Heart right ventricle (tissue), 16 donors: ENCODE measurements at regions not wholly inside any gene's neighbourhood (a gene's known extent, or its start where the extent isn't known, plus 50 kb on each side); places are given as distances from the start of the nearest gene placed in this dataset.
A peak's percentile ranks its signal among the peaks of the same experiment; 100 is the strongest.

Experiments used
- ATAC-seq, 8 donors: fragments of 200-7000 bp; cut with Tn5 transposase; one replicate each; pipeline ENCODE4 v1.9.1; 2020; ENCODE audit warnings: mild to moderate bottlenecking in 8 of 8, moderate library complexity in 8 of 8, moderate number of reproducible peaks in 1 of 8
- DNase-seq, 2 donors: peaks; one replicate each; pipeline ENCODE4 v3.0.0-alpha.2; 2020
- H3K27ac ChIP-seq, 10 donors: fragments of 200-600 bp; sonication (generic) in 2 of 10; one replicate each; pipeline versions ENCODE4 v1.5.0 to v1.8.0; 2020 to 2022; ENCODE audit warnings: mild to moderate bottlenecking in 3 of 10
- H3K27me3 ChIP-seq, 7 donors: fragments of 200-600 bp; one replicate each; pipeline ENCODE4 v1.8.0; 2021 to 2022; ENCODE audit warnings: mild to moderate bottlenecking in 2 of 7
- H3K36me3 ChIP-seq, 9 donors: fragments of 200-600 bp; sonication (generic) in 1 of 9; one replicate each; pipeline versions ENCODE4 v1.5.0 to v1.8.0; 2020 to 2022; ENCODE audit warnings: mild to moderate bottlenecking in 2 of 9
- H3K4me1 ChIP-seq, 9 donors: fragments of 200-600 bp; sonication (generic) in 1 of 9; one replicate each; pipeline versions ENCODE4 v1.5.0 to v1.8.0; 2020 to 2022; ENCODE audit warnings: mild to moderate bottlenecking in 4 of 9
- H3K4me3 ChIP-seq, 10 donors: fragments of 200-600 bp; sonication (generic) in 2 of 10; one replicate each; pipeline versions ENCODE4 v1.5.0 to v1.8.0; 2020 to 2022; ENCODE audit warnings: mild to moderate bottlenecking in 7 of 10, moderate library complexity in 2 of 10
- H3K9me3 ChIP-seq, 11 donors: fragments of 200-600 bp in 10 of 11; sonication (generic) in 2 of 11; one replicate each; pipeline versions ENCODE4 v1.5.0 to v1.8.0; 2013 to 2022; ENCODE audit warnings: mild to moderate bottlenecking in 2 of 11, control low read depth in 1 of 11, moderate library complexity in 1 of 11
- CTCF ChIP-seq, 9 donors: fragments of 200-600 bp; sonication (generic) in 2 of 9; IDR thresholded peaks; one replicate each; pipeline versions ENCODE4 v1.5.0 to v1.8.0; 2021 to 2022; ENCODE audit warnings: antibody characterized with exemption in 9 of 9, mild to moderate bottlenecking in 5 of 9, moderate library complexity in 1 of 9
- WGBS, 2 donors: extraction: QIAGEN DNeasy Blood & Tissue Kit; methylation state at CpG; one replicate each; pipeline ENCODE4 v1.1.7; 2013; ENCODE audit warnings: inconsistent platforms in 1 of 2; 5-methylcytosine and 5-hydroxymethylcytosine counted together
- intact Hi-C, 10 donors: fragments of 100-400 bp; cut with DNase I; formaldehyde crosslinking; loops; one replicate each; pipeline versions ENCODE4 v1.11.1 to v1.14.2; 2022
- donor health status: Arrhythmogenic right ventricular cardiomyopathy.
- donor health status: ischemic (EF 13 %, LVEDD 7.1; RV severe dilation, severe dysfunction).
- donor health status: healthy with polysubstance abuse.
- donor health status: DM: no; HTN: yes; CAD: no.
- donor health status: DM: no; HTN: no; CAD: no.
- donor health status: ischemic (EF 25% LVEDD 6.9; RV normal size, moderate dysfunction).
- donor health status: ischemic (EF 25% LVEDD 5.7; RV mildly dilated, moderate dysfunction).
- donor health status: healthy.
- donor health status: DM: yes; HTN: yes; CAD: no.
- donor health status: Ischemic cardiomyopathy.
- donor health status: ischemic (EF 35%, LVEDD 5.7; RV mildly dilated, moderate dysfunction).
- donor health status: nonischemic (EF 11% LVEDD 7.7; RV severe dilation, severe dysfunction).
- donor health status: DM: yes; HTN: yes; CAD: no.
- donor health status: PGD.
- donor health status: ischemic (EF 29% LVEDD 5.4; RV normal size, mild dysfunction).
- donor health status: nonischemic (EF 23%, LVEDD 6.1; RV moderate dilation, normal function).

- ATAC-seq (no peak), DNase-seq (no peak)
- Histone ChIP-seq H3K4me1 (peaks cover 0 to 19% (median 0%) of the 10 kb centered on the region in 9 donors), H3K27ac (no peak overlapping the region), H3K9me3 (peaks cover 0 to 11% (median 2%) of the 10 kb centered on the region in 11 donors), H3K36me3 (no peaks in the 10 kb centered on the region), H3K4me3 (no peak overlapping the region), H3K27me3 (no peaks in the 10 kb centered on the region)
- 83 to 88% methylated on average over 1 of the region's 1 CpG for WGBS, 2 donors
- intact Hi-C loops: no loop called here
- no peak for TF ChIP-seq CTCF (IDR thresholded peaks at IDR 0.05)
Measured at GRCh38 chr15:58297639-58298038, 134.2 kb upstream of the LIPC start.

GRCh38 chr15:58298879-58299850 is 132.6 kb upstream of the LIPC start:
- ATAC-seq (peak in 1 of 8 donors; percentile 72), DNase-seq (no peak)
- Histone ChIP-seq H3K27me3 (no peaks in the 10 kb centered on the region), H3K4me3 (no peak overlapping the region), H3K27ac (no peak overlapping the region), H3K4me1 (peaks cover 0 to 19% (median 0%) of the 10 kb centered on the region in 9 donors), H3K9me3 (peaks cover 0 to 11% (median 0%) of the 10 kb centered on the region in 11 donors), H3K36me3 (no peaks in the 10 kb centered on the region)
- intact Hi-C loops: no loop called here
- no peak for TF ChIP-seq CTCF (IDR thresholded peaks at IDR 0.05)
- 90 to 91% methylated on average over 10 of the region's 10 CpGs for WGBS, 2 donors

DNA sequence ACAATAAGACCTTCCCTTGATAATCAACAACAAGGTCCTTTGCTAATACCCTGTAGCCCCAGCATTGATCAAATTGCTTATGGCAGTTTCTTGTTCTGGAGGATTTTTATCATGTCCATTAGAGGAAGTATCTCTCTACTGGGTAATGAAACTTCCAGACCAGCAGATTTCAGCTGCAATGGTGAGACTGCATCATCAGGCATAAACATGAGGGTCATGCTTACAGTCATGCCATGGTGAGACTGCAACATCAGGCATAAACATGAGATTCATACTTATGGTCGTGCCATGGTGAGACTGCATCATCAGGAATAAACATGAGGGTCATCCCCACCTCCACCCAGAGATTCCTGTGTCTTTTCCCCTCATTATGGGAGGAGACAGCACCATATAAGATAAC is 129.0 kb upstream of the LIPC start:
- no peak for TF ChIP-seq CTCF (IDR thresholded peaks at IDR 0.05)
- Histone ChIP-seq H3K27ac (peak overlapping the region in 1 of 10 donors; percentile 20), H3K27me3 (no peaks in the 10 kb centered on the region), H3K36me3 (no peaks in the 10 kb centered on the region), H3K4me1 (peaks cover 0 to 36% (median 9%) of the 10 kb centered on the region in 9 donors), H3K9me3 (no peaks in the 10 kb centered on the region), H3K4me3 (no peak overlapping the region)
- no peak for DNase-seq
- WGBS, 2 donors: 86 to 93% methylated on average over 1 of the region's 1 CpG
- ATAC-seq: no peak
- intact Hi-C loops: no loop called here

- 94 to 95% methylated on average over 6 of the region's 6 CpGs for WGBS, 2 donors
- TF ChIP-seq CTCF (IDR thresholded peaks at IDR 0.05): no peak
- Histone ChIP-seq H3K36me3 (no peaks in the 10 kb centered on the region), H3K27me3 (no peaks in the 10 kb centered on the region), H3K4me1 (peaks cover 0 to 40% (median 9%) of the 10 kb centered on the region in 9 donors), H3K27ac (no peak overlapping the region), H3K9me3 (no peaks in the 10 kb centered on the region), H3K4me3 (no peak overlapping the region)
- ATAC-seq (no peak), DNase-seq (no peak)
- intact Hi-C loops: no loop called here
Measured at GRCh38 chr15:58303236-58303635, 128.6 kb upstream of the LIPC start.
